Stimulated activated CD4-positive, alpha-beta T cell treated with anti-CD3 and anti-CD28 coated beads, Interleukin-15, amount 100 ng/mL, for 24 hours (primary cell): ENCODE measurements at regions not wholly inside any gene's neighbourhood (a gene's known extent, or its start where the extent isn't known, plus 50 kb on each side); places are given as distances from the start of the nearest gene placed in this dataset.

Experiments used
- DNase-seq: peaks from one replicate; pipeline ENCODE4 v3.0.0-alpha.2; 2020

- DNase-seq: no peak
Measured at GRCh38 chr1:4933232-4933631, 278.8 kb downstream of the AJAP1 start.

- no peak for DNase-seq
Measured at GRCh38 chr1:4932311-4933030, 278.1 kb downstream of the AJAP1 start.

GRCh38 chr1:4931486-4931885 is 277.1 kb downstream of the AJAP1 start:
- no peak for DNase-seq

- no peak for DNase-seq
Measured at GRCh38 chr1:4928186-4928585, 273.8 kb downstream of the AJAP1 start.

- no peak for DNase-seq
Measured at GRCh38 chr1:4924356-4924755, 269.9 kb downstream of the AJAP1 start.

GRCh38 chr1:4916610-4917009 is 262.2 kb downstream of the AJAP1 start:
- no peak for DNase-seq

GRCh38 chr1:4915154-4915553 is 260.7 kb downstream of the AJAP1 start:
- DNase-seq: no peak

GRCh38 chr1:4908486-4908885 is 254.1 kb downstream of the AJAP1 start:
- no peak for DNase-seq

GRCh38 chr1:4894566-4894965 is 240.2 kb downstream of the AJAP1 start:
- no peak for DNase-seq

- no peak for DNase-seq
Measured at GRCh38 chr1:4880626-4881025, 226.2 kb downstream of the AJAP1 start.

GRCh38 chr1:4877426-4877825 is 223.0 kb downstream of the AJAP1 start:
- DNase-seq: no peak

GRCh38 chr1:4871373-4871772 is 217.0 kb downstream of the AJAP1 start:
- no peak for DNase-seq

GRCh38 chr1:4868521-4868920 is 214.1 kb downstream of the AJAP1 start:
- DNase-seq: no peak

- DNase-seq: no peak
Measured at GRCh38 chr1:4856396-4856795, 202.0 kb downstream of the AJAP1 start.

GRCh38 chr1:4854367-4854766 is 200.0 kb downstream of the AJAP1 start:
- no peak for DNase-seq

GRCh38 chr1:4853904-4854303 is 199.5 kb downstream of the AJAP1 start:
- no peak for DNase-seq

- no peak for DNase-seq
Measured at GRCh38 chr1:4851385-4852065, 197.1 kb downstream of the AJAP1 start.

GRCh38 chr1:4848431-4848830 is 194.0 kb downstream of the AJAP1 start:
- no peak for DNase-seq

- DNase-seq: no peak
Measured at GRCh38 chr1:4847711-4848110, 193.3 kb downstream of the AJAP1 start.
